K562 (cell line): ENCODE measurements at regions not wholly inside any gene's neighbourhood (a gene's known extent, or its start where the extent isn't known, plus 50 kb on each side); places are given as distances from the start of the nearest gene placed in this dataset.

Experiments
- ATAC-seq: fragments of 200-7000 bp; cut with Tn5 transposase; 3 replicates; pipeline ENCODE4 v1.9.1; 2020; ENCODE audit warnings: moderate library complexity
- BruUV-seq: library from RNA; stranded (reverse); fragments of 400-500 nt; replicated peaks from 2 replicates; lab custom pipeline; 2021; lab: Mats Ljungman, UMichigan
- CTCF ChIA-PET: fragments of 300-600 bp; formaldehyde crosslinking; extraction: SDS; loops from one replicate; lab custom pipeline; 2021; ENCODE audit warnings: low intra/inter-chr PET ratio; lab: Yijun Ruan, JAX
- POLR2A ChIA-PET: fragments of 300-600, 350-650 bp; sonication (Branson Sonifier 250); formaldehyde crosslinking; extraction: SDS; loops from one replicate; lab custom pipeline; 2021; ENCODE audit warnings: antibody characterized with exemption, inconsistent platforms; lab: Yijun Ruan, JAX
- DNase-seq, 4 experiments: peaks; one replicate each; pipeline versions ENCODE4 v3.0.0 to v3.0.0-alpha.2; 2011 to 2018; ENCODE audit warnings: low spot score in 3 of 4, mixed read lengths in 3 of 4; ENCODE audit errors: extremely low read depth in 1 of 4
- FAIRE-seq: peaks from 2 replicates; lab custom pipeline; 2011; peaks lifted over from hg19 to GRCh38; lab: Jason Lieb, UNC
- H2AFZ ChIP-seq: 2 replicates; pipeline ENCODE4 v1.6.0; 2011; ENCODE audit warnings: low read depth, low read length, control low read depth, inconsistent platforms
- H3K27ac ChIP-seq: fragments of 200-600 bp; 3 replicates; pipeline ENCODE4 v1.8.0; 2011; ENCODE audit warnings: low read depth, mild to moderate bottlenecking, control low read depth, inconsistent platforms, low read length, moderate library complexity, mixed read lengths; ENCODE audit errors: extremely low read depth
- H3K27me3 ChIP-seq, 2 experiments: fragments of 300-600 bp in 1 of 2; 2 replicates in 1 of 2; 3 replicates in 1 of 2; pipeline versions ENCODE4 v1.6.0 to v1.8.0; 2011; ENCODE audit warnings: inconsistent platforms in 2 of 2, low read length in 2 of 2, mild to moderate bottlenecking in 1 of 2, mixed read lengths in 1 of 2, moderate library complexity in 1 of 2; ENCODE audit not compliant: control insufficient read depth in 2 of 2, insufficient read depth in 2 of 2
- H3K36me3 ChIP-seq: fragments of 300-600 bp; 3 replicates; pipeline ENCODE4 v1.8.0; 2011; ENCODE audit warnings: mild to moderate bottlenecking, low read length, inconsistent platforms; ENCODE audit not compliant: control insufficient read depth, insufficient read depth
- H3K4me1 ChIP-seq, 2 experiments: fragments of 200-600 bp in 1 of 2; replicated peaks in 1 of 2; 2 replicates in 1 of 2; 3 replicates in 1 of 2; pipeline versions ENCODE4 v1.5.1 to v1.8.0; 2011; ENCODE audit warnings: inconsistent platforms in 2 of 2, low read length in 2 of 2, mild to moderate bottlenecking in 1 of 2, mixed read lengths in 1 of 2, moderate library complexity in 1 of 2; ENCODE audit not compliant: control insufficient read depth in 2 of 2, insufficient read depth in 2 of 2
- H3K4me2 ChIP-seq: 2 replicates; pipeline ENCODE4 v1.6.1; 2011; ENCODE audit warnings: low read length, control low read depth, inconsistent platforms, mixed read lengths; ENCODE audit not compliant: insufficient read depth
- H3K4me3 ChIP-seq: fragments of 200-600 bp; sonication (generic), shearing (Covaris generic); 2 replicates; pipeline ENCODE4 v1.5.1; 2016; ENCODE audit warnings: control low read depth, inconsistent platforms
- H3K79me2 ChIP-seq: fragments of 200-600 bp; 3 replicates; pipeline ENCODE4 v1.8.0; 2011; ENCODE audit warnings: low read length, inconsistent platforms; ENCODE audit not compliant: control insufficient read depth, insufficient read depth
- H3K9ac ChIP-seq, 2 experiments: 2 replicates each; pipeline versions ENCODE4 v1.6.0 to v1.6.1; 2011; ENCODE audit warnings: low read depth in 2 of 2, low read length in 2 of 2, control low read depth in 1 of 2, inconsistent platforms in 1 of 2, mild to moderate bottlenecking in 1 of 2, mixed read lengths in 1 of 2; ENCODE audit not compliant: insufficient read depth in 1 of 2
- H3K9me1 ChIP-seq: one replicate; pipeline ENCODE4 v1.6.0; 2011; ENCODE audit warnings: inconsistent platforms, mild to moderate bottlenecking, low read length, moderate library complexity; ENCODE audit not compliant: control insufficient read depth, insufficient read depth
- H3K9me3 ChIP-seq: replicated peaks from 2 replicates; pipeline ENCODE4 v1.5.1; 2011; ENCODE audit warnings: low read depth, low read length, inconsistent platforms; ENCODE audit not compliant: control insufficient read depth, insufficient read depth
- H4K20me1 ChIP-seq: replicated peaks from 2 replicates; pipeline ENCODE4 v1.6.1; 2011; ENCODE audit warnings: low read length, inconsistent platforms, mixed read lengths; ENCODE audit not compliant: control insufficient read depth, insufficient read depth
- ARNT ChIP-seq, 2 experiments: fragments of 450-650 bp; IDR thresholded peaks; 2 replicates each; pipeline ENCODE4 v1.6.1; 2016; ENCODE audit warnings: mild to moderate bottlenecking in 1 of 2
- FUS ChIP-seq: fragments of 200-400 bp; formaldehyde crosslinking; optimal IDR thresholded peaks from 2 replicates; pipeline ENCODE3; 2017; ENCODE audit warnings: low read depth, low read length
- GABPB1 ChIP-seq: sonication (generic); formaldehyde crosslinking; IDR thresholded peaks from 2 replicates; pipeline ENCODE4 v1.8.0; 2022; ENCODE audit warnings: mild to moderate bottlenecking, missing genetic modification reagents
- HDAC2 ChIP-seq: fragments of 450-650 bp; IDR thresholded peaks from 2 replicates; pipeline ENCODE4 v1.6.1; 2016; ENCODE audit warnings: mild to moderate bottlenecking
- JUN ChIP-seq, 2 experiments: sonication (generic) in 1 of 2; formaldehyde crosslinking in 1 of 2; IDR thresholded peaks; 2 replicates each; pipeline versions ENCODE4 v1.6.1 to v1.8.0; 2012 to 2022; ENCODE audit warnings: borderline replicate concordance in 2 of 2, mild to moderate bottlenecking in 2 of 2, improper control_type of control experiment in 1 of 2, low read depth in 1 of 2, low read length in 1 of 2, missing genetic modification reagents in 1 of 2
- KAT2B ChIP-seq: IDR thresholded peaks from one replicate; pipeline ENCODE4 v1.6.1; 2012; ENCODE audit warnings: low read depth, mild to moderate bottlenecking, control low read depth, inconsistent platforms, low read length, moderate library complexity
- KLF1 ChIP-seq: fragments of 450-650 bp; IDR thresholded peaks from 2 replicates; pipeline ENCODE4 v1.6.1; 2016; ENCODE audit warnings: missing genetic modification characterization, missing compliant biosample characterization
- NFE2L1 ChIP-seq: fragments of 450-650 bp; IDR thresholded peaks from 2 replicates; pipeline ENCODE4 v1.6.1; 2016; ENCODE audit warnings: missing genetic modification characterization, low read depth, mild to moderate bottlenecking, missing compliant biosample characterization, moderate library complexity, borderline replicate concordance
- PML ChIP-seq: IDR thresholded peaks from 2 replicates; pipeline ENCODE4 v1.6.1; 2012; ENCODE audit warnings: low read length, inconsistent platforms
- RBM15 ChIP-seq: fragments of 200-400 bp; formaldehyde crosslinking; IDR thresholded peaks from 2 replicates; pipeline ENCODE4 v1.6.1; 2018; ENCODE audit warnings: mild to moderate bottlenecking, low read length, moderate library complexity; ENCODE audit not compliant: insufficient read depth
- RBM39 ChIP-seq: fragments of 200-400 bp; formaldehyde crosslinking; optimal IDR thresholded peaks from 2 replicates; pipeline ENCODE3; 2018; ENCODE audit warnings: low read depth, low read length
- SMAD4 ChIP-seq: fragments of 250-450 bp; sonication (Bioruptor Pico); conservative IDR thresholded peaks from 2 replicates; pipeline ENCODE4 v1.8.0; 2021; ENCODE audit warnings: inconsistent platforms, mild to moderate bottlenecking, moderate library complexity
- SNRNP70 ChIP-seq: fragments of 200-400 bp; formaldehyde crosslinking; optimal IDR thresholded peaks from 2 replicates; pipeline ENCODE3; 2017; ENCODE audit warnings: low read depth, low read length
- ZNF217 ChIP-seq: sonication (generic); formaldehyde crosslinking; IDR thresholded peaks from 2 replicates; pipeline ENCODE4 v1.8.0; 2022; ENCODE audit warnings: mild to moderate bottlenecking, missing genetic modification reagents
- ZNF589 ChIP-seq: fragments of 200-800 bp; sonication (Bioruptor generic); IDR thresholded peaks from 2 replicates; pipeline ENCODE4 v1.6.1; 2016; ENCODE audit warnings: low read depth, missing genetic modification characterization, missing compliant biosample characterization
- WGBS: fragments of 100-300 bp; shearing (Covaris generic); methylation state at CpG from one replicate; pipeline ENCODE4 v1.1.6; 2016; ENCODE audit warnings: low coverage, mixed read lengths; ENCODE audit not compliant: insufficient coverage; ENCODE audit errors: missing lambda C conversion rate; 5-methylcytosine and 5-hydroxymethylcytosine counted together
- in situ Hi-C: fragments of 300-500 bp; cut with MboI; formaldehyde crosslinking; loops from 4 replicates; pipeline ENCODE4 v1.15.0; 2018; ENCODE audit warnings: inconsistent platforms, mixed read lengths
- intact Hi-C: fragments of 100-400 bp; cut with micrococcal nuclease; formaldehyde crosslinking; loops from 2 replicates; pipeline ENCODE4 v1.14.2; 2022
- TF ChIP-seq, protein P1 (sequence below): sonication (generic); formaldehyde crosslinking; IDR thresholded peaks from 2 replicates; pipeline ENCODE4 v1.8.0; 2023; ENCODE audit warnings: mild to moderate bottlenecking, missing genetic modification reagents
- TF ChIP-seq, protein P2 (sequence below): IDR thresholded peaks from 2 replicates; pipeline ENCODE4 v1.6.1; 2016; ENCODE audit warnings: missing genetic modification characterization, missing compliant biosample characterization
- TF ChIP-seq, protein P3 (sequence below): sonication (generic); formaldehyde crosslinking; IDR thresholded peaks from 2 replicates; pipeline ENCODE4 v1.5.0; 2020; ENCODE audit warnings: missing genetic modification reagents

DNA sequence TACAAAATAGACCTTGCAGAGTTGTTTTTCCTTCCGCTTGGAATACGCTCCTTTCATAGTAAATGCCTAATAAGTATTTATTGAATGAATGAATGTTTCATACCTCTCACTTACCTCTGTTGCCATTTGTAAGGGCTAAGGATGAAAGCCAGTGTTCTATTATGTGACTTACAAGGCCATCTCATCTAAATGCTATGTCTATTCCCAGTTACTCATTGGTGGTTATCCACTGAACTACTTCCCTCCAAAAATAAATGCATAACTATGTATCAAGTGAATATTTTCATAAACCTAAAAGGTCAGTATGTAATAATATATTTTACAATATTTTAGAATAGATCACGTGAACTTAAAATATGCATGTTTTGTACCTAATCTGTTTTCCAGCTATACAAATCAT, 670.5 kb upstream of the RGMB start (continued):
- TF ChIP-seq RBM39 (no peak), PML (no peak), SNRNP70 (no peak), ZNF217 (CRISPR knock-in tag) (no peak)
- TF ChIP-seq, protein P1, sequence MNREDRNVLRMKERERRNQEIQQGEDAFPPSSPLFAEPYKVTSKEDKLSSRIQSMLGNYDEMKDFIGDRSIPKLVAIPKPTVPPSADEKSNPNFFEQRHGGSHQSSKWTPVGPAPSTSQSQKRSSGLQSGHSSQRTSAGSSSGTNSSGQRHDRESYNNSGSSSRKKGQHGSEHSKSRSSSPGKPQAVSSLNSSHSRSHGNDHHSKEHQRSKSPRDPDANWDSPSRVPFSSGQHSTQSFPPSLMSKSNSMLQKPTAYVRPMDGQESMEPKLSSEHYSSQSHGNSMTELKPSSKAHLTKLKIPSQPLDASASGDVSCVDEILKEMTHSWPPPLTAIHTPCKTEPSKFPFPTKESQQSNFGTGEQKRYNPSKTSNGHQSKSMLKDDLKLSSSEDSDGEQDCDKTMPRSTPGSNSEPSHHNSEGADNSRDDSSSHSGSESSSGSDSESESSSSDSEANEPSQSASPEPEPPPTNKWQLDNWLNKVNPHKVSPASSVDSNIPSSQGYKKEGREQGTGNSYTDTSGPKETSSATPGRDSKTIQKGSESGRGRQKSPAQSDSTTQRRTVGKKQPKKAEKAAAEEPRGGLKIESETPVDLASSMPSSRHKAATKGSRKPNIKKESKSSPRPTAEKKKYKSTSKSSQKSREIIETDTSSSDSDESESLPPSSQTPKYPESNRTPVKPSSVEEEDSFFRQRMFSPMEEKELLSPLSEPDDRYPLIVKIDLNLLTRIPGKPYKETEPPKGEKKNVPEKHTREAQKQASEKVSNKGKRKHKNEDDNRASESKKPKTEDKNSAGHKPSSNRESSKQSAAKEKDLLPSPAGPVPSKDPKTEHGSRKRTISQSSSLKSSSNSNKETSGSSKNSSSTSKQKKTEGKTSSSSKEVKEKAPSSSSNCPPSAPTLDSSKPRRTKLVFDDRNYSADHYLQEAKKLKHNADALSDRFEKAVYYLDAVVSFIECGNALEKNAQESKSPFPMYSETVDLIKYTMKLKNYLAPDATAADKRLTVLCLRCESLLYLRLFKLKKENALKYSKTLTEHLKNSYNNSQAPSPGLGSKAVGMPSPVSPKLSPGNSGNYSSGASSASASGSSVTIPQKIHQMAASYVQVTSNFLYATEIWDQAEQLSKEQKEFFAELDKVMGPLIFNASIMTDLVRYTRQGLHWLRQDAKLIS, result no peak
- TF ChIP-seq, protein P2, sequence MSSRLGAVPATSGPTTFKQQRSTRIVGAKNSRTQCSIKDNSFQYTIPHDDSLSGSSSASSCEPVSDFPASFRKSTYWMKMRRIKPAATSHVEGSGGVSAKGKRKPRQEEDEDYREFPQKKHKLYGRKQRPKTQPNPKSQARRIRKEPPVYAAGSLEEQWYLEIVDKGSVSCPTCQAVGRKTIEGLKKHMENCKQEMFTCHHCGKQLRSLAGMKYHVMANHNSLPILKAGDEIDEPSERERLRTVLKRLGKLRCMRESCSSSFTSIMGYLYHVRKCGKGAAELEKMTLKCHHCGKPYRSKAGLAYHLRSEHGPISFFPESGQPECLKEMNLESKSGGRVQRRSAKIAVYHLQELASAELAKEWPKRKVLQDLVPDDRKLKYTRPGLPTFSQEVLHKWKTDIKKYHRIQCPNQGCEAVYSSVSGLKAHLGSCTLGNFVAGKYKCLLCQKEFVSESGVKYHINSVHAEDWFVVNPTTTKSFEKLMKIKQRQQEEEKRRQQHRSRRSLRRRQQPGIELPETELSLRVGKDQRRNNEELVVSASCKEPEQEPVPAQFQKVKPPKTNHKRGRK (tag), result no peak

DNA sequence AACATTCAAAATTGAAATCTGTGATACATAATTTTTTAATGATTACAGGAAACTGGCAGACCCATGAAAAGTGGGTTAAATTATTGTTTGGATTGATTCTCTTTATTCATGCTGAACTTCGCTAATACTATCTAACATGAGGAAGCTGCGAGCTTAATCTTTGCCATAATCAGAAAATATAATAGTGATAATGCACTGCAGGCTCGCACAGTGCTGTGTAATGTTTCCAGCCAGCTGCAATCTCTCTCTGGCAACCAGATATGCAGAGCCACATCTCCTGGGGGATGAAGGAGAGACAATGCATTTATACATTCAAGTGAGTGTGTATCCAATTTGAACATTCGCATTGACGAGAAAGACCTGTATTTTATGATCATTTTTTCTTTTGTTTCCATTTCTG, 669.7 kb upstream of the RGMB start:
- no peak overlapping the region for H3K4me2 ChIP-seq
- BruUV-seq, result no TSS peak
- no peaks in the 10 kb centered on the region for H3K79me2 ChIP-seq
- in situ Hi-C loops, result no loop called here
- 2% methylated on average over 5 of the region's 5 CpGs for WGBS
- TF ChIP-seq ARNT (IDR thresholded peaks at IDR 0.05) (no peak), RBM15 (no peak), NFE2L1 (tag) (no peak), KLF1 (no peak), SMAD4 (CRISPR knock-in tag) (no peak), ZNF589 (CRISPR knock-in tag) (no peak), GABPB1 (no peak), KAT2B (no peak), FUS (no peak), JUN (IDR thresholded peaks at IDR 0.05; ENCODE audit: borderline replicate concordance, low read depth, low read length) (no peak), JUN (CRISPR knock-in tag; IDR thresholded peaks at IDR 0.05; ENCODE audit: borderline replicate concordance) (no peak), HDAC2 (no peak)
- TF ChIP-seq, protein P3, sequence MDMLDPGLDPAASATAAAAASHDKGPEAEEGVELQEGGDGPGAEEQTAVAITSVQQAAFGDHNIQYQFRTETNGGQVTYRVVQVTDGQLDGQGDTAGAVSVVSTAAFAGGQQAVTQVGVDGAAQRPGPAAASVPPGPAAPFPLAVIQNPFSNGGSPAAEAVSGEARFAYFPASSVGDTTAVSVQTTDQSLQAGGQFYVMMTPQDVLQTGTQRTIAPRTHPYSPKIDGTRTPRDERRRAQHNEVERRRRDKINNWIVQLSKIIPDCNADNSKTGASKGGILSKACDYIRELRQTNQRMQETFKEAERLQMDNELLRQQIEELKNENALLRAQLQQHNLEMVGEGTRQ (CRISPR knock-in tag), result no peak
- no peaks in the 10 kb centered on the region for H3K27me3 ChIP-seq
- H4K20me1 ChIP-seq, result no peaks in the 10 kb centered on the region
- H3K36me3 ChIP-seq, result no peaks in the 10 kb centered on the region
- DNase-seq (no peak), FAIRE-seq (no peak), ATAC-seq (no peak)
- POLR2A ChIA-PET, result no interaction called here
- CTCF ChIA-PET, result no interaction called here
- intact Hi-C loops, result no loop called here
- no peak overlapping the region for H3K9ac ChIP-seq
- H3K4me3 ChIP-seq, result no peak overlapping the region
- no peak overlapping the region for H2AFZ ChIP-seq
- H3K4me1 ChIP-seq, result no peaks in the 10 kb centered on the region
- no peaks in the 10 kb centered on the region; the same call in none of the 2 replicates for H3K9me3 ChIP-seq
- no peaks in the 10 kb centered on the region for H3K9me1 ChIP-seq
- H3K27ac ChIP-seq, result no peak overlapping the region
